ENCODE measurements at regions not wholly inside any gene's neighbourhood (a gene's known extent, or its start where the extent isn't known, plus 50 kb on each side); places are given as distances from the start of the nearest gene placed in this dataset.
"Not testable (repeated sequence)": the region's sequence is repeated elsewhere in the genome, so short reads cannot be mapped to it uniquely, and the experiment has no call there.

DNA sequence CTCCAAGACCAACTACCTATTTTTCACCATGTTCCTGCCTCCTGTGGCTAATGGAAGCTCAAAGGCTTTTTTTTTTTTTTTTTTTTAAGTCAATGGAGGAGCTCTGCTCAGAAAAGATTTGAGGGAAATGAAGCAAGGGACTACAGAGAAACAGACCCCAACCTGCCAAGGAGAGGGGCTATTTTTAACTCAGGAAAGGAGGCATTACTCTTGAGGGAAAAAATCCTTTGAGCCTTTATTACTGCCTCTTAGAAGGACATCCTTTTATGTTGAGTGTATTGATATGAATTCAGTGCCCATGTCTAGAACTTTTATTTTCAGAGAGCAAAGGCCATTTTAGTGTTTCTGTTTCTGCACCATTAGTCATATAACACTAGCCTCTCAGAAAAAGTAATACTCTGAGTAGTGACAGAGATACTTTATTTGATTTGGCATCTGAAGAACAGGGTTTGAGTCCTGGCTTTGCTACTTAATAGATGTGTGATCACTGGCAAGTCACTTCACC is 68.1 kb upstream of the PCDH8 start:
- Histone ChIP-seq H3K27ac (ENCODE audit: low read depth, low read length) (no peak overlapping the region), H3K9me3 (ENCODE audit: control insufficient read depth, insufficient read depth, low read length) (no peaks in the 10 kb centered on the region), H3K27me3 (ENCODE audit: control insufficient read depth, insufficient read depth, low read length) (no peaks in the 10 kb centered on the region), H3K4me3 (ENCODE audit: low read depth, low read length) (no peak overlapping the region)
- POLR2A ChIA-PET: no interaction called here
- CTCF ChIA-PET: no interaction called here
- no peak for DNase-seq (ENCODE audit: low read depth, low spot score)
- TF ChIP-seq, protein P1, sequence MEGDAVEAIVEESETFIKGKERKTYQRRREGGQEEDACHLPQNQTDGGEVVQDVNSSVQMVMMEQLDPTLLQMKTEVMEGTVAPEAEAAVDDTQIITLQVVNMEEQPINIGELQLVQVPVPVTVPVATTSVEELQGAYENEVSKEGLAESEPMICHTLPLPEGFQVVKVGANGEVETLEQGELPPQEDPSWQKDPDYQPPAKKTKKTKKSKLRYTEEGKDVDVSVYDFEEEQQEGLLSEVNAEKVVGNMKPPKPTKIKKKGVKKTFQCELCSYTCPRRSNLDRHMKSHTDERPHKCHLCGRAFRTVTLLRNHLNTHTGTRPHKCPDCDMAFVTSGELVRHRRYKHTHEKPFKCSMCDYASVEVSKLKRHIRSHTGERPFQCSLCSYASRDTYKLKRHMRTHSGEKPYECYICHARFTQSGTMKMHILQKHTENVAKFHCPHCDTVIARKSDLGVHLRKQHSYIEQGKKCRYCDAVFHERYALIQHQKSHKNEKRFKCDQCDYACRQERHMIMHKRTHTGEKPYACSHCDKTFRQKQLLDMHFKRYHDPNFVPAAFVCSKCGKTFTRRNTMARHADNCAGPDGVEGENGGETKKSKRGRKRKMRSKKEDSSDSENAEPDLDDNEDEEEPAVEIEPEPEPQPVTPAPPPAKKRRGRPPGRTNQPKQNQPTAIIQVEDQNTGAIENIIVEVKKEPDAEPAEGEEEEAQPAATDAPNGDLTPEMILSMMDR (IDR thresholded peaks at IDR 0.05; ENCODE audit: low read depth, low read length): no peak

DNA sequence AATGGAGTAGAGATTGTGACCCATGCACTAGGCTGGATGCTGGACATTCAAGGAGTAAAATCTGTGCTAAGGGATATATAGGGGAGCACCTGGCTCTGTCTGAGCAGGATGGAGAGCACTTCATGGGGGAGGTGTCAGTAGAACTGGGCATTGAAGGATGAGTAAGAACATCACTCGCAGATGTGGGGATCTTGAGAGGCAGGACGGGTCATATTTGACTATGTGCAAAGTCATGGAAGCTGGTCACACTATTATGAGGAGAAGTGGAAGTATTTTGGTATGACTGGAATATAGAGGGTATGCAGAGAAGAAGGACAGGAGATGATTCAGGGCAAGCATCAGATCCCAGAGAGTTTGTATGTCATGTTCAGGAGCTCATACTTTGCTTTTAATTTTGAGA is 62.9 kb upstream of the PCDH8 start:
- CTCF ChIA-PET: no interaction called here
- no peaks in the 10 kb centered on the region for H3K9me3 ChIP-seq (ENCODE audit: control insufficient read depth, insufficient read depth, low read length)
- DNase-seq (ENCODE audit: low read depth, low spot score): no peak
- no peaks in the 10 kb centered on the region for H3K27me3 ChIP-seq (ENCODE audit: control insufficient read depth, insufficient read depth, low read length)
- POLR2A ChIA-PET: no interaction called here
- TF ChIP-seq, protein P1 (IDR thresholded peaks at IDR 0.05; ENCODE audit: low read depth, low read length): no peak
- H3K4me3 ChIP-seq (ENCODE audit: low read depth, low read length): no peak overlapping the region
- H3K27ac ChIP-seq (ENCODE audit: low read depth, low read length): no peak overlapping the region

DNA sequence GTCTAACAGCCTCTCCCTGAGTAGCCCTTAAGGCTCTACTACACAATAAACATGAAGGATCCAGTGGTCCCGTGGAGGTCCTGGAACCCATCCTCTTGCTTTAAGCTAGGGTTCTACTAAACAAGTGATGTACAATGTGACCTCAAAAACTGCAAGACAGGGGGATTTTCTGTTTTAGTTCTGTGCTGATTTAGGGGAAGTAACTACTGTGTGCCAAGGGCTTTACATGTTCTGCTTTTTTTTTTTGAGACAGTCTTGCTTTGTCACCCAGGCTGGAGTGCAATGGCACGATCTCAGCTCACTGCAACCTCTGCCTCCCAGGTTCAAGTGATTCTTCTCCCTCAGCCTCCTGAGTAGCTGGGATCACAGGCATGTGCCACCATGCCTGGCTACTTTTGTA is 61.9 kb upstream of the PCDH8 start:
- H3K27ac ChIP-seq (ENCODE audit: low read depth, low read length); POLR2A ChIA-PET; H3K9me3 ChIP-seq (ENCODE audit: control insufficient read depth, insufficient read depth, low read length); H3K27me3 ChIP-seq (ENCODE audit: control insufficient read depth, insufficient read depth, low read length); DNase-seq (ENCODE audit: low read depth, low spot score); H3K4me3 ChIP-seq (ENCODE audit: low read depth, low read length): not testable (repeated sequence)
- CTCF ChIA-PET: interaction anchor here (1.1 kb wide), 1 partner anchor 58 kb away, joined by 3 read pairs; no protein-coding TSS in a partner anchor

DNA sequence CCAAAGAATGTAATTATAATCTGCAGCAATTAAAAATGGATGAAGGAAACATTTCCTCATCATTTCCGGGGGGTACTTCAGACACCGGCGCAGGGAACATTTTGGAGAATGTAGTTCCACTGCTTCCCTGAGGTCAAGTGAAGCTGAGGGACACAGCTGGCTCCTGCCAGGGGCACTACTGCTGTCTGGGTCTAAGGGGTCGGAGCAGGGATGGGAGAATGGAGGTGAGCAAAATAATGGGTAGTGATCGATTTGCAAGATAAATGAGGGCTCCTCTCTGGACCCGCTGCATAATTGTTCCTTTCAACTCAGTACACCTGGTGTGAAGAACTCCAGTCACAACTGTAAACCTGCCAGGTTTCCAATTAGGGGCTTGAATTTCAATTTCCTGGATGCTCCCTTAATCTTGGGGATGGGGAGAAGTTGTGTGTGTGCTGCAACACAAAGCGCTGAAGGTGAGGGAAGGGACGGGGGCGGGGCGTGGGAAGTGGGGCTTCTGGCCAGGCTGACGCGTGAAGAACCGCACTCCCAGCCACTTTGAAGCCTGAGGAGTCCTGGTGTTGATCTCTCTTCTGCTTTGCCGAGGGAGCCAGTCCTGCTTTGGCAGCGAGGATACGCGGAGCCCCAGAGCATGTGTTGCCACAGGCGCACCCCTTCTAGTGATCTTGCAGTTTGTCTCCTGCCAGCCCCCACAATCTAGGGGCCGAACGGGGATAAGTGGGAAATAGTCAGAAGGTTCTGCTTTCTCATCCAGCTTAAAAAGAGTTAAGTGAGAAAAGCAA is 57.9 kb upstream of the PCDH8 start:
- ChIA-PET CTCF (no interaction called here), POLR2A (no interaction called here)
- Histone ChIP-seq H3K9me3 (ENCODE audit: control insufficient read depth, insufficient read depth, low read length) (no peaks in the 10 kb centered on the region), H3K4me3 (ENCODE audit: low read depth, low read length) (no peak overlapping the region), H3K27ac (ENCODE audit: low read depth, low read length) (no peak overlapping the region), H3K27me3 (ENCODE audit: control insufficient read depth, insufficient read depth, low read length) (no peaks in the 10 kb centered on the region)
- TF ChIP-seq, protein P1 (IDR thresholded peaks at IDR 0.05; ENCODE audit: low read depth, low read length): no peak
- DNase-seq (ENCODE audit: low read depth, low spot score): no peak

DNA sequence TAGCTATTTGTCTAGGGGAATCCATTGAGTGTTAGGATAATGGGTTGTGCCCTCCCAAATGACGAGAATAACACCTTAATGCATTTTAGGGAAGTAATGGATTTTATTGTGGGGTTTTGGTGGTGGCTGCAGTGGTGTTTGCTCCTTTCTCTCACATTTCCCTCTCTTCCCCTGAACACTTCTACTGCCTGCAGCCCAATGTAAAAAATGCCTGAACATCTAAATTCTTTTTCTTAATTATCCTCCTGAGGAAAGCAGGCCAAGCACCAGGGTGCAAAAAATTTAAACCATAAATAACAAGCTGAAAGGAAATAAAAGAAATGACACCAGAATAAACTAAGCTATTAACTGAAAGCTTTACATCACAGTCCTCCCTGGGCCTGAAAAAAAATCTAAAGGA is 57.3 kb upstream of the PCDH8 start:
- no peak overlapping the region for H3K4me3 ChIP-seq (ENCODE audit: low read depth, low read length)
- CTCF ChIA-PET: no interaction called here
- POLR2A ChIA-PET: no interaction called here
- no peaks in the 10 kb centered on the region for H3K9me3 ChIP-seq (ENCODE audit: control insufficient read depth, insufficient read depth, low read length)
- no peak overlapping the region for H3K27ac ChIP-seq (ENCODE audit: low read depth, low read length)
- H3K27me3 ChIP-seq (ENCODE audit: control insufficient read depth, insufficient read depth, low read length): no peaks in the 10 kb centered on the region
- no peak for DNase-seq (ENCODE audit: low read depth, low spot score)
- TF ChIP-seq, protein P1 (IDR thresholded peaks at IDR 0.05; ENCODE audit: low read depth, low read length): no peak

Data from AG04450 (cell line).